ENCODE measurements at regions not wholly inside any gene's neighbourhood (a gene's known extent, or its start where the extent isn't known, plus 50 kb on each side); places are given as distances from the start of the nearest gene placed in this dataset.
"Not testable (repeated sequence)": the region's sequence is repeated elsewhere in the genome, so short reads cannot be mapped to it uniquely, and the experiment has no call there.

DNA sequence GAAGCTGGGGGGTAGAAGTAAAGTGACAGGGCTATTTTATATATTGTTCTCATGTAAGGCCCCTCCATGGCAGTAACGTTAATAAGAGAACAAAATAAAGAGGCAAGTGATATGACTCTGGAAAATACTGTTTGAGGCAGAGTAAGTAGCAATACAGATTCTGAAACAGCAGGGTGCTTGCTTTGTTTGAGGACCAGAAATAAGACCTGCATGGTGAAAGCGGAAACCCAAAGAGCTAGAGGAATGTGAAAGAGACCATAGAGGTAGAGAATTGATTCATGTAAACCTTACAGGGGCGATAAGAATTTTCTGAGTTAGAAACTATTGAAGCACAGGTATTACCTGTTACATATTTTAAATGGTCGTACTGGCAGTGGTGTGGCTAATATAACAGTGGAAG lies 1517.1 kb downstream of the SI start:
- DNase-seq (ENCODE audit: low read depth, low spot score) = no peak

DNA sequence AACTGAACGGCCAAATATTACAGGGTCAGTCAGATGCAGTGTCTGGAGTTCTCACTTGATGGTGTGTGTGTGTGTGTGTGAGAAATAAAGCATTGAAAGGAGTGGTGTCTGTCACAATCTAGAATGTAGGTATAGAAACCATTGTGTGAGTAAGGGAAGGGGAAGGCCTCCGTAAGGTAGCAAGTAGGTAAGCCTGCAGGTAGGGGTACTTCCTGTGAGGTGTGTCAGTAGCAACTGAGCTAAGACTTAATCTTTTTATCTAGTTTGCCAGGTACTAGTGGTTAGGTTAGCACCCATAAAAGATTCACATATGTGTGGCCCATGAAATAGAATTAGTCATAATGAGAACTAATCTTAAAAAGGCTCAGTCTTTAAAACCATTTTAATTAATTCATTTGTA lies 1517.8 kb downstream of the SI start:
- no peak overlapping the region for H3K4me3 ChIP-seq (ENCODE audit: low read length)
- no peak for DNase-seq (ENCODE audit: low read depth, low spot score)

More for the DNA sequence above, 1517.1 kb downstream of the SI start:
- no peak overlapping the region for H3K4me3 ChIP-seq (ENCODE audit: low read length)

GRCh38 chr3:163556813-163557523 lies 1521.3 kb downstream of the SI start:
- DNase-seq (ENCODE audit: low read depth, low spot score) = no peak
- no peak overlapping the region for H3K4me3 ChIP-seq (ENCODE audit: low read length)

DNA sequence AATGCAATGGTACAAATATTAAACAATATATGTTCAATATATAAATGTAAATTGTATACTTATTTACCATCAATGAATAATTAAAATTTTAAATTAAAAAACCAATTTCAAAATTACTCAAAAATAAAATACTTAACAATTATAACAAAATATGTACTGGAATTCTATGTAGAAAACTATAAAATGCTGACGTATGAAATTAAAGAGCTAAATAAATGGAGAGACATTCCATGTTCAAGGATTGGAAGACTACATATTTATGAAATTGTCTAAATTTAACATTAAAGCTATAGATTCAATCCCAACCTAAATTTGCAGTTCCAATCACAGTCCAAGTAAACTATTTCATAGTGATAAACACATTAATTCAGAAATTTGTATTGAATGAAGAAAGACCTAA lies 1522.4 kb downstream of the SI start:
- no peak overlapping the region for H3K4me3 ChIP-seq (ENCODE audit: low read length)
- DNase-seq (ENCODE audit: low read depth, low spot score) = no peak

DNA sequence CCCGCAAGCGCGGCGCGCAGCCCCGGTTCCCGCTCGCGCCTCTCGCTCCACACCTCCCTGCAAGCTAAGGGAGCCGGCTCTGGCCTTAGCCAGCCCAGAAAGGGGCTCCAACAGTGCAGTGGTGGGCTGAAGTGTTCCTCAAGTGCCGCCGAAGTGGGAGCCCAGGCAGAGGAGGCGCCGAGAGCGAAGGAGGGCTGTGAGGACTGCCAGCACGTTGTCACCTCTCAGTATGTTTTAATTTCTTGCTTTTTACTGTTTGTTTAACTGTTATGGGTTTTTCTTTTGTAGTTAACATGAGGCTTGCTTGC lies 1525.7 kb downstream of the SI start:
- H3K4me3 ChIP-seq (ENCODE audit: low read length) = no peak overlapping the region
- no peak for DNase-seq (ENCODE audit: low read depth, low spot score)

- not testable (repeated sequence) for H3K4me3 ChIP-seq (ENCODE audit: low read length); DNase-seq (ENCODE audit: low read depth, low spot score)
These were observed 1526.2 kb downstream of the SI start for GRCh38 chr3:163551915-163552658.

GRCh38 chr3:163548015-163548414 lies 1530.3 kb downstream of the SI start:
- no peak overlapping the region for H3K4me3 ChIP-seq (ENCODE audit: low read length)
- DNase-seq (ENCODE audit: low read depth, low spot score) = no peak

- no peak overlapping the region for H3K4me3 ChIP-seq (ENCODE audit: low read length)
- no peak for DNase-seq (ENCODE audit: low read depth, low spot score)
These were observed 1531.1 kb downstream of the SI start for GRCh38 chr3:163547014-163547685.

- H3K4me3 ChIP-seq (ENCODE audit: low read length) = no peak overlapping the region
- DNase-seq (ENCODE audit: low read depth, low spot score) = no peak
These were observed 1534.6 kb downstream of the SI start for GRCh38 chr3:163543662-163544061.

- no peak overlapping the region for H3K4me3 ChIP-seq (ENCODE audit: low read length)
- no peak for DNase-seq (ENCODE audit: low read depth, low spot score)
These were observed 1536.7 kb downstream of the SI start for GRCh38 chr3:163541629-163542028.

- no peak for DNase-seq (ENCODE audit: low read depth, low spot score)
- no peak overlapping the region for H3K4me3 ChIP-seq (ENCODE audit: low read length)
These were observed 1539.9 kb downstream of the SI start for GRCh38 chr3:163538387-163538786.

- no peak for DNase-seq (ENCODE audit: low read depth, low spot score)
- H3K4me3 ChIP-seq (ENCODE audit: low read length) = no peak overlapping the region
These were observed 1544.9 kb downstream of the SI start for GRCh38 chr3:163533381-163533780.

DNA sequence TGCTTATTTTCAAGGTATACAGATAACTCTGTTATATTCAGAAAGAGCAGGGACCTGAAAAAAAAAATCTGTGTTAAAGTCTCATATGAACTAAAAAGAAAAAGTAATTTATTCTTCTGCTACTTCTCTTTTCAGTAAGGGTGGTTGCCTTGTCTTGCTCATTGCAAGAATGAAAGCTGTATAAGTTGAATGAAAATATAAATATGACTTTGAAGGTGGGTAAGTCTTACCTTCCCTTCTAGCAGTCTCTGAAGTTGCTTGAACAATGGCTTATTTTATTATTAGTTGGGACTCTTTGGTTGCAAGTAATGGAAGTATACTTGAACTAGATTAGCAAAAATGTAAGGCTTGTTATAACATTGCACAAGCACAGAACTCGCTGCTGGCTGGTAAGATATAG lies 1554.9 kb downstream of the SI start:
- no peak overlapping the region for H3K4me3 ChIP-seq (ENCODE audit: low read length)
- DNase-seq (ENCODE audit: low read depth, low spot score) = no peak

DNA sequence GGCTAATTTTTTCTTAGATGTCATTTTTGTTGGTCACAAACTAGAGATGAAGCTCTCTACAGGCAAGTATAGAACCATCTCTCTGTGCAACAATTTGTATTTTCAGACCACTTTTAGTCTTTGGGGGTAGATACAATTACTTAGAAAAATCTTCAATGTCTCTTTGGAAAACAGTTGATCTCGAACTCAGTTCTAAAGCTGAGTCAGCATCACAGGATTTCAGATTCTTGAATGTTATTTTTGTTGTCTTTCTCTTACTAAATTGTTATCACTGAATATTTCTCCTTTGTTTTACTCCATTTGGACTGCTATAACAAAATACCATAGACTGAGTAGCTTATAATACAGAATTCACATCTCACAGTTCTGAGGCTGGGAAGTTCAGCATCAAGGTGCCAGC lies 1557.0 kb downstream of the SI start:
- no peak overlapping the region for H3K4me3 ChIP-seq (ENCODE audit: low read length)
- no peak for DNase-seq (ENCODE audit: low read depth, low spot score)

- no peak overlapping the region for H3K4me3 ChIP-seq (ENCODE audit: low read length)
- DNase-seq (ENCODE audit: low read depth, low spot score) = no peak
These were observed 1560.2 kb downstream of the SI start for GRCh38 chr3:163518065-163518464.

GRCh38 chr3:163513149-163513657 lies 1565.1 kb downstream of the SI start:
- no peak for DNase-seq (ENCODE audit: low read depth, low spot score)

GRCh38 chr3:163508206-163508605 lies 1570.1 kb downstream of the SI start:
- no peak overlapping the region for H3K4me3 ChIP-seq (ENCODE audit: low read length)
- DNase-seq (ENCODE audit: low read depth, low spot score) = no peak

More at GRCh38 chr3:163513149-163513657, 1565.1 kb downstream of the SI start:
- no peak overlapping the region for H3K4me3 ChIP-seq (ENCODE audit: low read length)

- H3K4me3 ChIP-seq (ENCODE audit: low read length) = no peak overlapping the region
- DNase-seq (ENCODE audit: low read depth, low spot score) = no peak
These were observed 1573.3 kb downstream of the SI start for GRCh38 chr3:163504974-163505373.

DNA sequence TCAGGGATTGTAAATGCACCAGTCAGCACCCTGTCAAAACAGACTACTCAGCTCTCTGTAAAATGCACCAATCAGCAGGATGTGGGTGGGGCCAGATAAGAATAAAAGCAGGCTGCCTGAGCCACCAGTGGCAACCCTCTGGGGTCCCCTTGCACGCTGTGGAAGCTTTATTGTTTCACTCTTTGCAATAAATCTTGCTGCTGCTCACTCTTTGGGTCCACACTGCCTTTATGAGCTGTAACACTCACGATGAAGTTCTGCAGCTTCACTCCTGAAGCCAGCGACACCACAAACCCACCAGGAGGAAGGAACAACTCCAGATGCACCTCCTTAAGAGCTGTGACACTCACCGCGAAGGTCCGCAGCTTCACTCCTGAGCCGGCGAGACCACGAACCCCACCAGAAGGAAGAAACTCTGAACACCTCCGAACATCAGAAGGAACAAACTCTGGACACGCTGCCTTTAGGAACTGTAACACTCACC lies 1578.5 kb downstream of the SI start:
- DNase-seq (ENCODE audit: low read depth, low spot score); H3K4me3 ChIP-seq (ENCODE audit: low read length): not testable (repeated sequence)
